ENCODE measurements at regions not wholly inside any gene's neighbourhood (a gene's known extent, or its start where the extent isn't known, plus 50 kb on each side); places are given as distances from the start of the nearest gene placed in this dataset.

DNA sequence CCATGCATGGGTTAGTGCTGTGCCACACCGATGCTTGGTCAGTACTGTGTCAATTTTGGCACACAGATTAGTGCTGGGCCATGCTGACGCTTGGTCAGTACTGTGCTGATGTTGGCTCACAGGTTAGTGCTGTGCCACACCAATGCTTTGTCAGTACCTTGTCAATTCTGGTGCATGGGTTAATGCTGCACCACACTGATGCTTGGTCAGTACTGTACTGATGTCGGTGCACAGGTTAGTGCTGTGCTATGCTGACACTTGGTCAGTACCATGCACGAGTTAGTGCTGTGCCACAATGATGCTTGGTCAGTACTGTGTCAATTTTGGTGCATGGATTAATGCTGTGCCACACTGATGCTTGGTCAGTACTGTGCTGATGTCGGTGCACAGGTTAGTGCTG lies 103.0 kb downstream of the NPIPB11 start:
- TF ChIP-seq POLR2AphosphoS5 (IDR thresholded peaks at IDR 0.05) (no peak), CTCF (IDR thresholded peaks at IDR 0.05) (no peak), POLR2A (IDR thresholded peaks at IDR 0.05) (no peak)
